Mammary epithelial cell (primary cell): ENCODE measurements at regions not wholly inside any gene's neighbourhood (a gene's known extent, or its start where the extent isn't known, plus 50 kb on each side); places are given as distances from the start of the nearest gene placed in this dataset.

Experiments
- EZH2 ChIP-seq: IDR thresholded peaks from 2 replicates; pipeline ENCODE4 v1.6.1; 2012; ENCODE audit warnings: low read length, inconsistent platforms, borderline replicate concordance
- TF ChIP-seq, protein P1 (sequence below), 2 donors: IDR thresholded peaks in 1 of 2; conservative IDR thresholded peaks in 1 of 2; 2 replicates each; pipeline ENCODE4 v1.5.1; 2011 to 2012; ENCODE audit warnings: inconsistent platforms in 2 of 2, low read length in 2 of 2, mild to moderate bottlenecking in 2 of 2, control low read depth in 1 of 2, low read depth in 1 of 2; ENCODE audit not compliant: insufficient read depth in 1 of 2; ENCODE audit errors: extremely low read depth in 1 of 2

DNA sequence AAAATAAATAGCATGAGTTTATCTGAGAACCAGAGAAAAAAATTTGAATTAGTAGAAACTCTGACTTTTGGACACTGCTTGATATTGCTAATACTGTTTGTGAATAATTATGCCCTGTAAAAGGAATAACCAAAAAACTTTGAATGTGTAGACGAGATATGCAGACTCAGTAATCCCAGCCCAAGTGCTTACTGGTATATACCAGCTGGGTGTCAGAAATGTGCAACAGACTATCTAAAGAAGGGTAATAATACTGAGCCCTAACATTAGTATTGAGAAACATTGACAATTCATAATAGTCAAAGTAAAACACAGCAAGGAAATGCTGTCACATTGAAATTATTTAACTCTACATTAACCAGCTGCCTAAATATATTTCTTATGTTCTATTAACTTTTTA is 60.5 kb upstream of the ZC3H15 start:
- TF ChIP-seq, protein P1, sequence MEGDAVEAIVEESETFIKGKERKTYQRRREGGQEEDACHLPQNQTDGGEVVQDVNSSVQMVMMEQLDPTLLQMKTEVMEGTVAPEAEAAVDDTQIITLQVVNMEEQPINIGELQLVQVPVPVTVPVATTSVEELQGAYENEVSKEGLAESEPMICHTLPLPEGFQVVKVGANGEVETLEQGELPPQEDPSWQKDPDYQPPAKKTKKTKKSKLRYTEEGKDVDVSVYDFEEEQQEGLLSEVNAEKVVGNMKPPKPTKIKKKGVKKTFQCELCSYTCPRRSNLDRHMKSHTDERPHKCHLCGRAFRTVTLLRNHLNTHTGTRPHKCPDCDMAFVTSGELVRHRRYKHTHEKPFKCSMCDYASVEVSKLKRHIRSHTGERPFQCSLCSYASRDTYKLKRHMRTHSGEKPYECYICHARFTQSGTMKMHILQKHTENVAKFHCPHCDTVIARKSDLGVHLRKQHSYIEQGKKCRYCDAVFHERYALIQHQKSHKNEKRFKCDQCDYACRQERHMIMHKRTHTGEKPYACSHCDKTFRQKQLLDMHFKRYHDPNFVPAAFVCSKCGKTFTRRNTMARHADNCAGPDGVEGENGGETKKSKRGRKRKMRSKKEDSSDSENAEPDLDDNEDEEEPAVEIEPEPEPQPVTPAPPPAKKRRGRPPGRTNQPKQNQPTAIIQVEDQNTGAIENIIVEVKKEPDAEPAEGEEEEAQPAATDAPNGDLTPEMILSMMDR (conservative IDR thresholded peaks at IDR 0.05 in 1 of 2, IDR thresholded peaks at IDR 0.05 in 1 of 2; ENCODE audit: extremely low read depth in 1 of 2, insufficient read depth in 1 of 2, low read depth in 1 of 2, low read length in 2 of 2), result no peak
- no peak for TF ChIP-seq EZH2
